SJCRH30 (cell line): ENCODE measurements at regions not wholly inside any gene's neighbourhood (a gene's known extent, or its start where the extent isn't known, plus 50 kb on each side); places are given as distances from the start of the nearest gene placed in this dataset.

Source experiments
- DNase-seq, 2 experiments: peaks; one replicate each; pipeline ENCODE4 v3.0.0-alpha.2; 2015 to 2020
- H3K27ac ChIP-seq: fragments of 250-450 bp; sonication (Bioruptor Pico); 2 replicates; pipeline ENCODE4 v1.5.1; 2020; ENCODE audit warnings: mild to moderate bottlenecking, moderate library complexity
- H3K27me3 ChIP-seq: fragments of 250-450 bp; sonication (Bioruptor Pico); 2 replicates; pipeline ENCODE4 v1.5.1; 2020; ENCODE audit warnings: mild to moderate bottlenecking, moderate library complexity
- H3K36me3 ChIP-seq: fragments of 250-450 bp; sonication (Bioruptor Pico); 2 replicates; pipeline ENCODE4 v1.5.1; 2020; ENCODE audit warnings: mild to moderate bottlenecking, moderate library complexity
- H3K4me1 ChIP-seq: fragments of 250-450 bp; sonication (Bioruptor Pico); 2 replicates; pipeline ENCODE4 v1.5.1; 2020; ENCODE audit warnings: mild to moderate bottlenecking, moderate library complexity
- H3K4me3 ChIP-seq: fragments of 250-450 bp; sonication (Bioruptor Pico); 2 replicates; pipeline ENCODE4 v1.5.1; 2020; ENCODE audit warnings: mild to moderate bottlenecking, moderate library complexity
- H3K9me3 ChIP-seq: fragments of 250-450 bp; sonication (Bioruptor Pico); replicated peaks from 2 replicates; pipeline ENCODE4 v1.5.1; 2020; ENCODE audit warnings: mild to moderate bottlenecking, moderate library complexity

DNA sequence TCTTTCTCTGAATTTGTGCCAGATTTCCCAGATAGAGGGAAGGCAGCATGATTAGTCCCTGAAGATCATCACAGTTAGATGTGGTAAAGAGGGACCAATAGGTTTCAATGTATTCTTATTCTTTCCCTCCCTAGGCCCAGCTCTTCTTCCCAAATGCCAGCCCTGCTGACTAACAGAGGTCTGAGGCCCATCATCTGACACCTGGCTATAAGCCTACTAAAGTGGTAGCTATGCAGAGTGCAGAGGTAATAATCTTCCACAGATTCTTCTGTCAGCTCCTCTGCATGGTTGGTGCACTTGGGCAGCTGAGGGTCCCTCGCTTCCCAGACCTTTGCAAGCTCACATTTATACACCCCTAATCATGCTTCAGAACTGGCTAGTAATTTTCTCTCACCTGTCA lies 63.7 kb upstream of the PZP start:
- Histone ChIP-seq H3K4me1 (peaks cover 3% of the 10 kb centered on the region; the same call in 1 of the 2 replicates), H3K27ac (no peak overlapping the region), H3K36me3 (no peaks in the 10 kb centered on the region; the same call in 1 of the 2 replicates), H3K27me3 (no peaks in the 10 kb centered on the region), H3K4me3 (no peak overlapping the region), H3K9me3 (no peaks in the 10 kb centered on the region; the same call in 1 of the 2 replicates)
- DNase-seq: no peak

GRCh38 chr12:9264546-9264945 lies 56.4 kb upstream of the PZP start:
- Histone ChIP-seq H3K9me3 (no peaks in the 10 kb centered on the region), H3K4me1 (no peaks in the 10 kb centered on the region), H3K36me3 (no peaks in the 10 kb centered on the region), H3K4me3 (no peak overlapping the region), H3K27ac (no peak overlapping the region), H3K27me3 (no peaks in the 10 kb centered on the region)
- DNase-seq: no peak

- no peaks in the 10 kb centered on the region for H3K36me3 ChIP-seq
- no peak overlapping the region for H3K27ac ChIP-seq
- no peak overlapping the region for H3K4me3 ChIP-seq
- H3K27me3 ChIP-seq: no peaks in the 10 kb centered on the region
- DNase-seq: no peak
- H3K9me3 ChIP-seq: no peaks in the 10 kb centered on the region
- no peaks in the 10 kb centered on the region for H3K4me1 ChIP-seq
Measured at GRCh38 chr12:9260931-9261330, 52.7 kb upstream of the PZP start.

- Histone ChIP-seq H3K27ac (no peak overlapping the region), H3K27me3 (no peaks in the 10 kb centered on the region), H3K9me3 (no peaks in the 10 kb centered on the region), H3K36me3 (no peaks in the 10 kb centered on the region), H3K4me1 (no peaks in the 10 kb centered on the region), H3K4me3 (no peak overlapping the region)
- no peak for DNase-seq
Measured at GRCh38 chr12:9258676-9259075, 50.5 kb upstream of the PZP start.
